Stimulated activated CD8-positive, alpha-beta memory T cell treated with anti-CD3 and anti-CD28 coated beads, Interleukin-15, amount 100 ng/mL, for 1 hour (primary cell): ENCODE measurements at regions not wholly inside any gene's neighbourhood (a gene's known extent, or its start where the extent isn't known, plus 50 kb on each side); places are given as distances from the start of the nearest gene placed in this dataset.
"Not testable (repeated sequence)": the region's sequence is repeated elsewhere in the genome, so short reads cannot be mapped to it uniquely, and the experiment has no call there.

Experiments
- DNase-seq: peaks from one replicate; pipeline ENCODE4 v3.0.0-alpha.2; 2020; ENCODE audit warnings: low read depth

DNA sequence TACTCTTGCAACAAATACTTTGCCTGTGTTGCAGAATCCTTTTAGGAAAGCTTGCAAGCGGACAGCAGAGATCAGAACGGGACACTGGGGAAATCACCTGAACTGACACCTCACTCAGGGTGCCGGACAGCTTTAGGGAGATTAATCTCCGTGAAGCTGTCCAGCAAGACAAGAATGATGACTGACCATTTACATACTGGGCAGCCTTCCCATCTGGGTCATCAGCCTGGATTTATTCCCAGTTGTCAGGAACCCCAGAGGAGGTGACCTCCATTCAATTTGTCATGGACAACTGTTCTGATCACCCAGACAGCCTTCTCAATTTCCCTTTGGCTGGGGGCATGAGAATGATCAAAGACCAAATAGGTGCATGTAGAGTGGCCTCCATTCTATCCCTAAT is 93.0 kb upstream of the EGFL6 start:
- no peak for DNase-seq

GRCh38 chrX:13474164-13474516 is 95.3 kb upstream of the EGFL6 start:
- DNase-seq, result no peak

DNA sequence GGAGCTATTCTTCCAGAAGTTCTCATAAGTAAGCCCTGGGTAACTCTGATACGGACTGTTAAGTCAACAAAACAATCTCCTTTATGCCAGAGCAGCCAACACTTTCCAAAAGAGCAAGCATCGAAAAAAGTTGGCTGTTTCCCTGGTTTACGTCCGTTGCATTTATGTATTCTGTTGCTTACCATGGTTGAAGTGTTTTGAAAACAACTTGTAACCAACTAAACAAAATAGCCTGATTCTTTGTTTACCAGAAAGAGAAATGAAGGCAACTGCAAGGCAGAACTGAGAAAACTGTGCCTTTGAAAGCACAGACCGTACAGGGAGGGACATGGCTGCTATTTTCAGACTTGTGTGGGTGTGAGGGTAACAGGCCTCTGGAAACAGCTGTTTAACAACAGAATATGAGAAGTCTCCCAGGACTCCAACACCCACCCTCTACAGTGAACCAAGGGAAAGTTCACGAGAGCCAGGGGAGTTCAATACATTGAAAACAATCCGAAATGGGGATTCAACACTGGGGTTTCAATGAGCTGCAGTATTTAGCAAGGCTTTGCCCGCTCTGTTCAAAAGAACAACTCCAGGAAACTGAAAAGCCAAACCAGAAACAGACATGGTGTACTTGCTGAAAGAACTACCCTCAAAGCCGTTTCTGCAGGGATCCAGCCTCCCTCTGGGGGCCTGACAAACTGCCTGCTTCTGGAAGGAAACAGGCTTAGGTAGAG is 95.8 kb upstream of the EGFL6 start:
- DNase-seq, result no peak

GRCh38 chrX:13472975-13473374 is 96.4 kb upstream of the EGFL6 start:
- DNase-seq, result no peak

- no peak for DNase-seq
These were observed 98.1 kb upstream of the EGFL6 start for GRCh38 chrX:13471269-13471668.

GRCh38 chrX:13470685-13470977 is 98.8 kb upstream of the EGFL6 start:
- no peak for DNase-seq

- DNase-seq, result no peak
These were observed 99.3 kb upstream of the EGFL6 start for GRCh38 chrX:13469963-13470684.

- DNase-seq, result no peak
These were observed 101.3 kb upstream of the EGFL6 start for GRCh38 chrX:13468096-13468495.

GRCh38 chrX:13467243-13467642 is 102.2 kb upstream of the EGFL6 start:
- DNase-seq, result no peak

DNA sequence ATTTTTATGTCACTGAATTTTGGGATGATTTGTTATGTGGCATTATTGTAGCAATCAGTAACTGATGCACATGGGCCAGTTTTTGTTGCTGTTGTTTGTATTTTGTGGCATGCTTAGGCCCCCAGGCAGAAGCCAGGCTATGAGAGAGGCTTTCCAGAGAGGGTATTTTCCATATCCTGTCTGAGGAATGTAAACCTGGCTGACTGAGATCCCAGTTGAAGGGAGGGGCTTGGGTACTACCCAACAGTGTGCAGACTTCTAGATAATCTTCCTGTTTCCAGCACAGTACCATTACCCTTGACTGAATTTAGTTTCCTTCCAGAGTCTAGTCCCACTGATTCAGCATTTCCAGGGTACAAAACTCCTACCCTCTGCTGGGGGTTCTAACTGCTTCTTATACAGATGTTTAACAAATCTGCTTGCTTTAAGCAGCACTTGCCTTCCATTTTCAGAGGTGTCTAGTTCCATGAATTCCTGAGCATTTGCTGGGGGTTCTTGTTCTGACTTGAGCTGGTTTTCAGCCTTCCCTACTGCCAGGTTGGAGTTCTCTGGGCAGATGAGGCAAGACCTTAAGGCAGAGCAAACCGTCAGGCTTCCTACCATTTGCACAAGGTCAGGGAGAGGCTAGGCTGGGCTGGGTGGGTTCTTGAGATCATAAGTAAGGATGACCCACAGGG is 104.7 kb upstream of the EGFL6 start:
- DNase-seq, result no peak

DNA sequence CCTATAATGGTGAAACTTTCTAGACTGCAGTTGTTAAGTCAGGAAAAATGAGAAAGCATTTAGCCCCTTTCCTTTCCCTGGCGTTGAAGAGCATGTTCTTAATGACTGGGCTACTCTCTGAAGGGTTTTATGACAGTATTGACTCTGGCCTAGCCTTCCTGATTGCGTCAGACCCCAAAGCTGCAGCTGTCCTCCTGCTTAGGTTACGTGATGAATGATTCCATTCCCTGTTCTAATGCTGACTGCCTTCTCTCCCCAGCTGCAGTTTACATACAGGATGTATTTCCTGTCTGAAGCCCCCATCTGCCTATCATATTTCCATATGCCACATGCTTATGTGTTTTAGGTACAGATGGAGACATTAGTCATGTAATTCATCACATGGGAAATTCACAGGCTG is 105.8 kb upstream of the EGFL6 start:
- DNase-seq, result no peak

GRCh38 chrX:13452283-13452682 is 117.1 kb upstream of the EGFL6 start:
- DNase-seq, result no peak

GRCh38 chrX:13449441-13449840 is 120.0 kb upstream of the EGFL6 start:
- no peak for DNase-seq

DNA sequence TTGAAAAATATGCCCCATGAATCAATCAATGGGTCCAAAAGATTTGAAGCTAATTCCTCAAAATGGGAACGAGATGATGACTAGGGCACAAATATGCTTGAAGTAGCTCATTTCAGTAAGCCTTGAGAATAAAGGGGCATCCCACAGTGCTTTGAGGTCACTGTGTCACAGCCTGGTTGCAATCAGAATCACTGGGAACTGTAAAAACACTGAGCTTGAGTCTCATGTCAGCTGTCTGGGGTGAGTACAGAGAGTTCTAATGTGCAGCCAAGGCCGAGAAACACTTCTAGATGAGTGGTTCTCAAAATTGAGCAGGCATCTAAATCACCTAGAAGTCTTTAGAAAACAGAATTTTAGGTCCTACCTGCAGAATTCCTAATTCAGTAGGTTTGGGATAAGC is 120.5 kb upstream of the EGFL6 start:
- DNase-seq, result no peak

DNA sequence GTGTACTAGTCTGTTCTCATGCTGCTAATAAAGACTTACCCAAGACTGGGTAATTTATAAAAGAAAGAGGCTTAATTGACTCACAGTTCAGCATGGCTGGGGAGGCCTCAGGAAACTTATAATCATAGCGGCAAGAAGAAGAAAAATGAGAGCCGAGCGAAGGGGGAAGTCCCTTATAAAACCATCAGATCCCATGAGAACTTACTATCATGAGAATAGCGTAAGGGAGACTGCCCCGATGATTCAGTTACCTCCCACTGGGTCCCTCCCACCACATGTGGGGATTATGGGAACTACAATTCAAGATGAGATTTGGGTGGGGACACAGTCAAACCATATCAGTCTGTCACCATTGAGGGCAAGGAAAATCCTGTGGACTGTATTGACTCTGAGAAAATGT is 121.8 kb upstream of the ATXN3L start:
- DNase-seq, result not testable (repeated sequence)

- DNase-seq, result no peak
These were observed 120.3 kb upstream of the ATXN3L start for GRCh38 chrX:13440176-13440575.

DNA sequence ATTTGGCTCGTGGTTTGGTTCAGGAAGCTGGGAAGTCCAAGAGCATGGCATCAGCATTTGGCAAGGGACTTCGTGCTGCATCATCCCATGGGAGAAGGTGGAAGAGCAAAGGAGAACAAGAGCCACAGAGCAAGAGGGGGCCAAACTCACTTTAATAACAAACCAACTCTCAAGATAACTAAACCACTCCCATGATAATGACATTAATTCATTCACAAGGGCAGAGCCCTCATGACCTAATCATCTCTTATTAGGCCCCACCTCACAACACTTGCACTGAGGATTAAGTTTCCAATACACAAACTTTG is 113.4 kb upstream of the ATXN3L start:
- no peak for DNase-seq

GRCh38 chrX:13432414-13433297 is 112.8 kb upstream of the ATXN3L start:
- no peak for DNase-seq

DNA sequence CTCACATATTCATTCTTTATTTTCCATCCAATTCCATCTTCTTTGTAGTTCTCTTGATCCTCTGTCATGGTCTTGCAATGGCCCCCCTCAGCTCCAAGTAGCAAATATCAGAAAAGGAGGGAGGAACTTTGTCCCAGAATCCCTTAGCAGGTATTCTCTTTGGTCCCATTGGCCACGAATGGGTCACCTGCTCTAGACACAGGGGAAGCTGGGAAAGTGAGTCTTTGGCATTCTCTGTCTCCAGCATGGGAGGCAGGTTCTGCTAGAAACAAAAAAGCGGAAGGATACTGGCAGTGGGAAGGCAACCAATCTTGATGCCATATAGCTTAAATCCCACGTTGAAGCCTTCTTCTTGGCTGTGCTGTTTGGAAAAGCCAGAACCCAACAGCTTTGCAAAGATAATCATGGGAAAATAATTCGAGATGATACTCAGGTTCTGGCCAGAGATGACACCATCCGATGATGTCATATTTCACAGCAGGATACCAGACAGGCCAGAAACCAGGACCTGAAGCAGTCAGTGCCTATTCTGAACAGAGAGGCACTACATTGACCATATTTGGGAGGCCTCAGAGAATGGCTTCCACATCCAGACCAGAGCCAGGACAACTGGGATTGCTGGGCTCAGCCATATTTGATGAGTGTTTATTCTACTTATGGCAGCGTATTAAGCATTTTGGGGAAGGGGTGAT is 110.4 kb upstream of the ATXN3L start:
- no peak for DNase-seq

DNA sequence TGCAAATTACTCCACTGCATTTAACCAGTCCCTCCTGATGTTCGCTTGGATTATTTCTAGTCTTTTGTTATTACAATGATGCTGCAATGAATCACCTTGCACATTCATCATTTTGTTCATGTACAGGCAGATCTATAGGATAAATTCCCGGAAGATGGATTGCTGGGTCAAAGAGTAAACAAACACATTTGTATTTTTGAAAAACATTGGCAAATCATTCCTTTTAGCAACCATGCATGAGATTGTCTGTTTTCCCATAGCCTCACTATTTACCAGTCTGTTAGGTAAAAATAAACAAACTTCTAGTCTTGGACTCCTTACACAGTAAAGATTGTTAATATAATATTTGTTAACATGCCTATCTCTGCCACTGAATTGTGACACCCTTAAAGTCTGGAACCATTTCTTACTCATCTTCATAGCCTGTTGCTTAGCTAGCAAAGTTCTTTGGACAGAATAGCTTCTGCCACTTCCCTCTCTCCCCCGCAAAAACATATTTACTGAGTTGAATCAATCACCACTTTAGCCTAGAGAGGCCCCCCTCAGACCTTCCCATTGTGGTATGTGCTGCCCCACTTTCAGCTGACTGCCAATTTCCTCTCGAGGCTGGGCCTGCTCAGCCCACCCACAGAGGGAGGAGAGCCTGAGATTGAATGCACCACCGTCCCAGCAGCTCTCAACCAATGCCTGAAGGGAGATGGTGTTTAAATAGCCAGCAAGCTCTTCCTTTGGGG is 108.4 kb upstream of the ATXN3L start:
- DNase-seq, result no peak

DNA sequence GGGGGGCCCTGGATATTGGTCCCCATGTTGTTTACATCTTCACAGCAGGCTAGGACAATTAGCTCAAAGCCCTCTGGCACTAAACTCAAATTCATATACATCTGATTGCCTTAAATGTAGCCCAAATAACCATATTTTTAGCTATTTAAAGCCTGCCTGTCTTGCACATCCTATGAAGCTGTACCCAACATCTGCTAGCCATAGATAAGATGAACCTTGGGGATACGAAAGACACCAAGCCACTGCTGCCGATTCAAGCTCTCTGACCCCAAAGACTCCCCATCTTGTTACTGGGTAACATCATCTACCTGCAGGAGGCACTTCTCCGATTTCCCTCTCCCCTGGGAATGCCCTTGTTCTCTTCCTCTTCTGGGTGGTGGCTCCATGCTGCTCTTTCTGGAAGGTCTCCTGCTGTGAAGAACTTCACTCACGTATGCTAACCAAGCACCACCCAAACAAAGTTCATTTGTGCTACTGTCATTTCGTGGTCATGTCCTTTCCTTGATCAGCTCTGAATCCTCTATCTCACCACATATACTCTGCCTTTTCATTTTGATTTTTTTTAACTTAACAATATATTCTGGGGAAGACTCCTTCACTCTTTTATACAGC is 107.7 kb upstream of the ATXN3L start:
- no peak for DNase-seq
